ENCODE measurements at regions not wholly inside any gene's neighbourhood (a gene's known extent, or its start where the extent isn't known, plus 50 kb on each side); places are given as distances from the start of the nearest gene placed in this dataset.
"Not testable (repeated sequence)": the region's sequence is repeated elsewhere in the genome, so short reads cannot be mapped to it uniquely, and the experiment has no call there.

- DNase-seq (ENCODE audit: low read depth in 1 of 2, low spot score in 1 of 2); H3K27me3 ChIP-seq (ENCODE audit: insufficient read depth, poor library complexity, severe bottlenecking); H3K27ac ChIP-seq (replicated peaks); H3K4me3 ChIP-seq (replicated peaks; ENCODE audit: insufficient read depth, low read length): not testable (repeated sequence)
These were observed 52.1 kb upstream of the LRRC37A2 start for GRCh38 chr17:46460129-46460528.

- not testable (repeated sequence) for DNase-seq (ENCODE audit: low read depth in 1 of 2, low spot score in 1 of 2); H3K27me3 ChIP-seq (ENCODE audit: insufficient read depth, poor library complexity, severe bottlenecking); H3K4me3 ChIP-seq (replicated peaks; ENCODE audit: insufficient read depth, low read length); H3K27ac ChIP-seq (replicated peaks)
These were observed 57.2 kb upstream of the LRRC37A2 start for GRCh38 chr17:46455069-46455468.

GRCh38 chr17:46454572-46454971 lies 57.7 kb upstream of the LRRC37A2 start:
- not testable (repeated sequence) for H3K4me3 ChIP-seq (replicated peaks; ENCODE audit: insufficient read depth, low read length); H3K27ac ChIP-seq (replicated peaks); H3K27me3 ChIP-seq (ENCODE audit: insufficient read depth, poor library complexity, severe bottlenecking); DNase-seq (ENCODE audit: low read depth in 1 of 2, low spot score in 1 of 2)

- not testable (repeated sequence) for H3K4me3 ChIP-seq (replicated peaks; ENCODE audit: insufficient read depth, low read length); H3K27me3 ChIP-seq (ENCODE audit: insufficient read depth, poor library complexity, severe bottlenecking); DNase-seq (ENCODE audit: low read depth in 1 of 2, low spot score in 1 of 2); H3K27ac ChIP-seq (replicated peaks)
These were observed 59.2 kb upstream of the LRRC37A2 start for GRCh38 chr17:46453077-46453476.

GRCh38 chr17:46445849-46446248 lies 66.4 kb upstream of the LRRC37A2 start:
- DNase-seq (ENCODE audit: low read depth in 1 of 2, low spot score in 1 of 2); H3K27ac ChIP-seq (replicated peaks); H3K27me3 ChIP-seq (ENCODE audit: insufficient read depth, poor library complexity, severe bottlenecking); H3K4me3 ChIP-seq (replicated peaks; ENCODE audit: insufficient read depth, low read length): not testable (repeated sequence)

- not testable (repeated sequence) for H3K27ac ChIP-seq (replicated peaks)
These were observed 66.9 kb upstream of the LRRC37A2 start for GRCh38 chr17:46445411-46445810.

GRCh38 chr17:46442153-46442552 lies 70.1 kb upstream of the LRRC37A2 start:
- H3K4me3 ChIP-seq (replicated peaks; ENCODE audit: insufficient read depth, low read length); H3K27me3 ChIP-seq (ENCODE audit: insufficient read depth, poor library complexity, severe bottlenecking); H3K27ac ChIP-seq (replicated peaks); DNase-seq (ENCODE audit: low read depth in 1 of 2, low spot score in 1 of 2): not testable (repeated sequence)

More at GRCh38 chr17:46445411-46445810, 66.9 kb upstream of the LRRC37A2 start:
- H3K27me3 ChIP-seq (ENCODE audit: insufficient read depth, poor library complexity, severe bottlenecking); H3K4me3 ChIP-seq (replicated peaks; ENCODE audit: insufficient read depth, low read length); DNase-seq (ENCODE audit: low read depth in 1 of 2, low spot score in 1 of 2): not testable (repeated sequence)

- H3K27ac ChIP-seq (replicated peaks); H3K27me3 ChIP-seq (ENCODE audit: insufficient read depth, poor library complexity, severe bottlenecking); DNase-seq (ENCODE audit: low read depth in 1 of 2, low spot score in 1 of 2); H3K4me3 ChIP-seq (replicated peaks; ENCODE audit: insufficient read depth, low read length): not testable (repeated sequence)
These were observed 71.6 kb upstream of the LRRC37A2 start for GRCh38 chr17:46440665-46441064.

- not testable (repeated sequence) for H3K4me3 ChIP-seq (replicated peaks; ENCODE audit: insufficient read depth, low read length); DNase-seq (ENCODE audit: low read depth in 1 of 2, low spot score in 1 of 2); H3K27ac ChIP-seq (replicated peaks); H3K27me3 ChIP-seq (ENCODE audit: insufficient read depth, poor library complexity, severe bottlenecking)
These were observed 73.0 kb upstream of the ARL17B start for GRCh38 chr17:46434450-46435062.

GRCh38 chr17:46430300-46430699 lies 68.7 kb upstream of the ARL17B start:
- not testable (repeated sequence) for H3K27me3 ChIP-seq (ENCODE audit: insufficient read depth, poor library complexity, severe bottlenecking); H3K27ac ChIP-seq (replicated peaks); H3K4me3 ChIP-seq (replicated peaks; ENCODE audit: insufficient read depth, low read length); DNase-seq (ENCODE audit: low read depth in 1 of 2, low spot score in 1 of 2)

- not testable (repeated sequence) for H3K4me3 ChIP-seq (replicated peaks; ENCODE audit: insufficient read depth, low read length); DNase-seq (ENCODE audit: low read depth in 1 of 2, low spot score in 1 of 2); H3K27ac ChIP-seq (replicated peaks); H3K27me3 ChIP-seq (ENCODE audit: insufficient read depth, poor library complexity, severe bottlenecking)
These were observed 68.1 kb upstream of the ARL17B start for GRCh38 chr17:46429675-46430074.

GRCh38 chr17:46424187-46424884 lies 62.8 kb upstream of the ARL17B start:
- DNase-seq (ENCODE audit: low read depth in 1 of 2, low spot score in 1 of 2); H3K27ac ChIP-seq (replicated peaks); H3K4me3 ChIP-seq (replicated peaks; ENCODE audit: insufficient read depth, low read length); H3K27me3 ChIP-seq (ENCODE audit: insufficient read depth, poor library complexity, severe bottlenecking): not testable (repeated sequence)

- not testable (repeated sequence) for H3K4me3 ChIP-seq (replicated peaks; ENCODE audit: insufficient read depth, low read length); H3K27me3 ChIP-seq (ENCODE audit: insufficient read depth, poor library complexity, severe bottlenecking); H3K27ac ChIP-seq (replicated peaks)
- DNase-seq (ENCODE audit: low read depth in 1 of 2, low spot score in 1 of 2): peak; percentile 77 to 88
These were observed 56.3 kb upstream of the ARL17B start for GRCh38 chr17:46417907-46418306.

GRCh38 chr17:46417261-46417660 lies 55.7 kb upstream of the ARL17B start:
- H3K4me3 ChIP-seq (replicated peaks; ENCODE audit: insufficient read depth, low read length); H3K27me3 ChIP-seq (ENCODE audit: insufficient read depth, poor library complexity, severe bottlenecking); H3K27ac ChIP-seq (replicated peaks); DNase-seq (ENCODE audit: low read depth in 1 of 2, low spot score in 1 of 2): not testable (repeated sequence)

GRCh38 chr17:46414559-46414958 lies 53.0 kb upstream of the ARL17B start:
- not testable (repeated sequence) for H3K27ac ChIP-seq (replicated peaks); H3K4me3 ChIP-seq (replicated peaks; ENCODE audit: insufficient read depth, low read length); H3K27me3 ChIP-seq (ENCODE audit: insufficient read depth, poor library complexity, severe bottlenecking); DNase-seq (ENCODE audit: low read depth in 1 of 2, low spot score in 1 of 2)
